HG03280 (cell line): ENCODE measurements at regions not wholly inside any gene's neighbourhood (a gene's known extent, or its start where the extent isn't known, plus 50 kb on each side); places are given as distances from the start of the nearest gene placed in this dataset.

Source experiments
- ATAC-seq: cut with Tn5 transposase; IDR thresholded peaks from one replicate; pipeline ENCODE4 v1.9.1; 2021; ENCODE audit warnings: mild to moderate bottlenecking, moderate library complexity; ENCODE audit not compliant: unreplicated experiment

DNA sequence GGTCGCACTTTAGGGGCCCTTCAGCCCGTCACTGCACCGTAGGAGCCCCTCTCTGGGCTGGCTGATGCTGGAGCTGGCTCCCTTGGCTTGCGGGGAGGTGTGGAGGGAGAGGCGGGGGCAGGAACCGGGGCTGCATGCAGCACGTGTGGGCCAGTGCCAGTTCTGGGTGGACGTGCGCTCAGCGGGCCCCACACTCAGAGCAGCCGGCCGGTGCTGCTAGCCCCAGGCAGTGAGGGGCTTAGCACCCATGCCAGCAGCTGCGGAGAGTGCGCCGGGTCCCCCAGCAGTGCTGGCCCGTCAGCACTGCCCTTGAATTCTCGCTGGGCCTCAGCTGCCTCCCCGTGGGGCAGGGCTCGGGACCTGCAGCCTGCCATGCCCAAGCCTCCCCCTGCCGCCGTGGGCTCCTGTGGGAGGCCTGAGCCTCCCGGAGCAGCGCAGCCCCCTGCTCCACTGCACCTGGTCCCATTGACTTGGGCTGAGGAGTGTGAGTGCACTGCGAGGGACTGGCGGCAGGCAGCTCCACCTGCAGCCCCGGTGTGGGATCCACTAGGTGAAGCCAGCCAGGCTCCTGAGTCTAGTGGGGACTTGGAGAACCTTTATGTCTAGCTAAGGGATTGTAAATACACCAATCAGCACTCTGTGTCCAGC, 108.8 kb upstream of the RASGEF1B start:
- ATAC-seq, result no peak

GRCh38 chr4:81577392-81577791, 105.7 kb upstream of the RASGEF1B start:
- no peak for ATAC-seq

- ATAC-seq, result no peak
Measured at GRCh38 chr4:81574991-81575390, 103.3 kb upstream of the RASGEF1B start.

DNA sequence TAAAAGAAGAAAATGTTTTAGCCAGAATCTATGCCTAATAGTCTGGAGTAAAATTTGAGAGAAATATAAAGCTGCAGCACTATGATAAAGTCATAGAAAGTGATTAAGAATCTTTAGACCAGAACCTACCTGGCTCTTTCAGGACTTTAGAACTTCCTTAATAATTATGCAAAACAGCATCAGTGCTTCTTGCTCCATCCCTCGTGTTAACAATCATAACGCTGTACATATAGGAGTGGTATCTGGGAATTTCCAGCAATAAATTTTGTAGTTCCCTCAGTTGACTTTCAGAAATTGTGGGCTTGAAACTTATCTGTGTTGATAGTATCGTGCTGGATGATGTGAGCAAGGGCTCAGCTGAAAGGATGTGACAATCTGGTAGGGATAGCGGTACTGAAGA, 102.1 kb upstream of the RASGEF1B start:
- no peak for ATAC-seq

DNA sequence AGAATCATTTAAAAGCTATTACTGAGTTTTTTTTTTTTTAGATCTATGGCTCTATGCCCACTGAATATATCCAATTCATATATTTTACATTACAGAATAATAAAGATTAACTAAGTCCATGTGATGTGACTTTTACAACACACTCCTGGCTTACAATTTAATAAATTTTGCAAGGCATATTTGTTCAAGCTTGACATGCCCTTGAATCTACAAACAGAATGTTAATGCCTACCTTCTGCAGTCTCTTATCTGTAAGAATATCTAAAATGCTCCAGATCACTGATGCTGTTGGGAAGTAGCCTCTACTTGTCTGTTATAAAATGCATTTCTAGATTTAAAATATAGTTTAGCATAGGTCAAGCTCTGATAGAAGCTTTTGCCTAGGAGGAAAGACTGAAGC, 100.7 kb upstream of the RASGEF1B start:
- no peak for ATAC-seq

DNA sequence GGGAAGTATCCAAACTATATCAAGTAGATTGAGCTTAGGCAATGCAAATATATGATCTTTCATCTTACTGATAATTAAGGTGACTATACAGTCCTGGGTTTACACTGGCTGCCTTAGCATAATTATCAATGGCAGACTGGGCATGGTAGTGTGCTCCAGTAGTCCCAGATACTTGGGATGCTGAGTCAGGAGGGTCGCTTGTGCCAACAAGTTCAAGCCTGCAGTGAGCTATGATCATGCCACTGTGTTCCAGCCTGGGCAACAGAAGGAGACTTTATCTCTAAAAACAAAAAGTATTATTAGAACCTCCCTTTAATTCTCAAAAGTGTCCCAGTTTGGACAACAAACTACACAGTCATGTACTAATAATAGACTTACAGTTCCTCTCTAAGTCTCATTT, 99.4 kb upstream of the RASGEF1B start:
- ATAC-seq, result no peak

- ATAC-seq, result no peak
Measured at GRCh38 chr4:81566161-81566591, 94.5 kb upstream of the RASGEF1B start.

DNA sequence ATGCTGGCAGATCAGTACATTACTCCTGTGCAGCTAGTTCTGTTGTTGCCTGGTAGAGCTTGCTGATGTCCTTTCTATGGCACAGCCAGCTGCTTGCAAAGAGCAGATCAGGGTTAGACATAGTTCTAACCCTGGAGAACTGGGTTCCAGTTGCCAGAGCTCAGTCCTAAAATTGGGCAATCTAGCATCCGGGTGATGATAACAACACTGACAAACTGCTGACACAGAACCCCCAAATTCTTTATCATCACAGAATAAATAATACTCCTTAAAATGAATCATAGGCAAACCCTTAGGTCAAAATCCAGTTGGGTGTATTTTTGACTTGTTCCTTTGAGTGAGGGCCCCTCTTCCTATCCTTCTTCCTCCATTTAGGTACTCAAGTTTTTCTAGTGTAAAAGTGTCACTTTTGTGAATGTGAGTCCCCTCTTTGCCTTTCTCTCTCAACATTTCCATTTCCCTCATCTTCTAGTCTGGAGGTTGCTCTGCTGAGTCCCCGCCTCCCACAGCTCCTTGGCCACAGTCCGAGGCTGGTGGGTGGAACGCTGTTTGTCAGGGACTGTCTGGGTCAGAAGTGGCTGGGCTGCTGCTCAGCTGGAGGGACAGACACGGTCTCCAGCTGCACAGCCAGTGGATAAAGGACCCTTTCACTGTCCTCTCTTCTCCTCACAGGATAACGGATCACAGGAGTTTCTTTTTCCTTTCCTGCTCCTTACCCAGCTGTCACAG, 93.6 kb upstream of the RASGEF1B start:
- no peak for ATAC-seq

DNA sequence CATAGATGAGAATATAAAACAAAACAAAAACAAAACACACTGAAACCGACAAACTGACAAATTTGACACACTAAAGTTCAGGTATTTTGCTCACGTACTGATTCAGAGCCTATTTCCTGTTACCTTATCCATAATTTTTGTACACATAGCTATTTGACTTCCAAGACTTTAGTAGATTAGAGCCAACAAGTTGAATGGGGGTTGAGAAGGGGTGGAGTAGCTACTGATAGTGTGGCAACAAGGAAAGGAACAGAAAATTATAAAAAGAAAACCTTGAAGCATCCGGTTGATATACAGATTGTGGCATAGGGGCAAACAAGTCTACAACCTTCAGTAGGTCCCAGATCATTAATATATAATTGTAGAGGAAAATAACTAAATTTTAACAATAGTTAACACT, 92.3 kb upstream of the RASGEF1B start:
- ATAC-seq, result no peak

GRCh38 chr4:81562093-81562492, 90.4 kb upstream of the RASGEF1B start:
- peak; percentile 89 for ATAC-seq

GRCh38 chr4:81557306-81557705, 85.6 kb upstream of the RASGEF1B start:
- ATAC-seq, result no peak

DNA sequence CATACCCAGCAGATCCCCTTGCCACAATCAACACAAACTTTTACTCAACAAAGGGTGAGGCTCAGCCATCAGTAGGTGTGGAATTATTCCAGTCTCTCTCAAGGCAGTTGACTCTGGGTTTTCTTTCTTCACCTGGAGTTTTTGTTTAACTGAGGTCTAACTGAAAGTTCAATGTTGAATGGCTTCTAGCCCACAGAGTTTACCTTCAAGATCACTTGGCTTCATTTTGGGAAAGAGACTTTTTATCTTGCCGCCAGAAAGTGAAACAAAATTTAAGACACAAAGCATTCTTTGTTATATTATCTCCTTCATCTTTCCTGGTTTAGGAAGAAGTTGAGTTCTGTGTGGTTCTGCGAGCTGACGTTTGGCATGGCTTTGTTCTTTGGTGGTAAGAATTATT, 83.8 kb upstream of the RASGEF1B start:
- ATAC-seq, result no peak

DNA sequence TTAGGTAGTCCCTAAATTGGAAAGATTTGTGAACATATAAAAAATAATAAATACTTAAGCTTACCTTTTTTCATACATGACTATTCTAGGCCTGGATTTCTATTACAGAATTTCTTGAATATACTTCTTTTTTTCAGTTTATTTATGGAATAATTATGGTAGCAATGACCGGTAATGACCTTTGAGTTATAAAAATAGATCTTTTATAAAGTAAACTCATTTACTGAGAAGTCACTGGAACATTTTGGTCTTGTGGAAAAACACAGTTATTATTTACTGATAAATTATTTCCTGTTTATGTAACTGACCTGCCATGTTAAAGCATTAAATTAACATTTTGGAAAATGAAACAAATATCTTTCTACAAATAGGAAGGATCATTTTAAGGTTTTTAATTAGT, 80.4 kb upstream of the RASGEF1B start:
- ATAC-seq, result no peak

DNA sequence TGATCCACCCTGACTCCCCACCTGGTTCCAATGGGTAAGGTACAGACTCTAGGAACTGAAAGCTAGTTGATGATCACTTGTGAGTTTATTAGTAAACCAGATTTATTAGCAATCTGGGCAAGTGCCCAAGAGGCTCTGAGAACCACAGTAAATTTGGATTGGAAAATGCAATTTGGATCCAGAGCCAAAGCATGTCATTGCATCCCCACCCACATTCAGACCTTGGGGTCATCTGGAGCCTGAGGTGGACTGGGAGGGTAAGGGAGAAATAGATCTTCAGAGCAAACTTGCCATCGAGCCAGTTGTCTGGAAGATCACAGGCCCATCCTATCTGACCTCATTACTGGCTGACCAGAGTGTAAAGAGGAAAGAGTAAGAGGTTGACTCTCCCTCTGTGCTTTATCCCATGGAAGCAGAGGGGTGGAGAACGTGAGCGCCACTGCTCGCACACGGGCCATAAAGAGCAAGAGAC, 78.7 kb upstream of the RASGEF1B start:
- no peak for ATAC-seq

DNA sequence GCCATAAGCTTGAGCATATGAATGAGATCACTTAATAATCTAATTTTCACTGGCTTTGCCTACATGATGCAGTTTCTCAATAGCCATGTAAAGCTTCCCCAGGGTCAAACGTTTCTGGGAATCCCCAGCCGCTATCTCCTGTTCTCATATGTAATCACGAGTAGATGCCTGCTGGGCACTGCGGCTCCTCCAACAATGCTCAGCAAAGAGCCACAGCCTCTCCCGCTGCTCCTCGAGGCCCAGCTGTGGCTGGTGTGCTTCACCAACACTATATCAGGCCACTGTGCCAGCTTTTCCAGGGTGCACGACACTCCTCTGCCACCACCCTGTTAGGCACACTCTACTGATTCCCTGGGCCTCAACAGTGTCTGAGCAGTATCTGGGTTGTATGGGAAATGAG, 78.3 kb upstream of the RASGEF1B start:
- ATAC-seq, result no peak

DNA sequence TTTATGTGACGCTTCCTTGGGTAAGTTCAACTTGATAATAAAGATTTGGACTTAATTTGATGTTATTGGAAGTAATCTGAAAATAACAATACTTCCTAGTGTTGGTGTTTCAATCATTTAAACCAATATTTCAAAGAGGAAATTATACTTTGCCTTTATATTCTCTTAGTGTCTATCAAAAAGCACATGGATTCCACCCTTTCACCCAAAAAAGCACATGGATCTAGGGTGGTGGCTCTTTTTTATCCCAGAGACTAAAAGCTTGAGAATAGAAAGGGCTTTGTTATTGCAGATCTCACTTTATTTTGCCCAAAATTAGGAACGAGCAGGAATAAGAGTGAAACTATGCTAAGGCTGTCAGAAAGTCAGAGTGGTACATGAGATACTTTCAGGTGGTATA, 75.1 kb upstream of the RASGEF1B start:
- ATAC-seq, result no peak

- ATAC-seq, result no peak
Measured at GRCh38 chr4:81541161-81541945, 69.6 kb upstream of the RASGEF1B start.

DNA sequence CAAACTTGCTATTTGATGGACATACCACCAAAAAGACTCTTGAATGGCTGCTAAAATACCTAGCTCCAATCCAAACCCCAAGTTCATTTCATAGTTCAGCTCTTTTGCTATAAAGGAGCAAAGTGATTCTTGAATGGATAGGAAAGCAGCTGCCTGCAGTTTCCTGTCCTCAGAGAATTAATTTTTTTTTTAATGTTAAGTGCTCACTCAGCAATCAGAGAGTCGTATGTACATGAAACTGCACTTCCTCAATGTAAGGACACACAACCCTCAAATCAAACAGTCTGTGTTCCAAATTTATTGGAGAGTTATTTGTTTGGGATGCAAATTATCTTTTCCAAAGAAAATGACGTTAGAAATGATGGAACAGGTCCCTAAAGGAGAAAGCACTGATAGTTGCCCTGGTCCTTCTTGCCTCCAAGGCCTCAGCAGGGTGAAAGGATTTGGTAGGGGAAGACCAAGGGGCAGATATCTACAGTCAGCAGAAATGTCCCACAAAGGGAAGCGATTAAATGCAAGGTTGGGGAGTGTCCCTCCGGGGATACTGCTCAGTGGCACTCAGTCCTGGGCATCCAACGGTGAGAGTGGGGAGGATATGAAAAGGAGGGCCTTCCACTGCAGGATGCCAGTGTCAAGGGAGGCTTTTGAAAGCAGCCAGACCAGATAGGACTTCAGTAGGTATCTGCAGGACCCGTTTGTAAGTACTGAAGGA, 67.2 kb upstream of the RASGEF1B start:
- ATAC-seq, result no peak

DNA sequence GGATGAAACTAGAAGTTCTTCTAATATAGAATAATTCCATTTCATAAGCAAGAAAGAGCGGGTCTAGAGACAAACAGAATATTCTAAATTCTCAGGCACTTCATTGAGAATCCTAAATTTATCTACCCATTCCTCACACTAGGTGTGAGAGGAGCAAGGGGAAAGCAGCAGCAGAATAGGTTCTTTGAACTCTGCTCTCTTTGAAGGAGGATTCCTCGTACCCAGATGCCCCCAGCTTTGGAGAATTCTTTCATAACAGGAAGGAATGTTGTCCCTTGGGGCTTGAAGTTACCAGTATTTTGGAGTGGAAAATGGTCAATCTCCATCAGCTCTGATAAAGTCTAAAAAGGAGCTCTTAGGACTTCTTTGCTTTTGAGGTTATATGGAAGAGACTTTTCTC, 59.7 kb upstream of the RASGEF1B start:
- no peak for ATAC-seq

DNA sequence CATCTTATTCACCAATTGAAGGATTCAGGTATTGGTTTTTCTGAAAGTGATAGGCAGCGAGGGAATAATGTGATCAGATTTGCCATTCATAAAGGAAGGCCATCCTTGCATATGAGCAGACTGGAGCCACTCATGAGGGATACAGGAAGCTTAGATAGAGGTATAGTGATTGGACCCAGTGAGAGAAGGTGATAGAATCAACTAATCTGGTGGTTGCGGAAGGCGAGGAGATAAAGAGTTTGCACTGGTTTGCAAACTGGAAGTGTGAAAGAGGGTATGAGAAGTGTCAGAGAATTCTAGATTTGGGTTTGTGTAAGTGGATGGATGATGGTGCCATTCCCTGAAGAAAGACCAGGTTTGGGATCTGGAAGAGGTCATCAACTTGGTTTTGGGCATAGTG, 57.3 kb upstream of the RASGEF1B start:
- ATAC-seq, result no peak

GRCh38 chr4:81528200-81528599, 56.5 kb upstream of the RASGEF1B start:
- ATAC-seq, result no peak
